HG03060 (cell line): ENCODE measurements at regions not wholly inside any gene's neighbourhood (a gene's known extent, or its start where the extent isn't known, plus 50 kb on each side); places are given as distances from the start of the nearest gene placed in this dataset.
"Not testable (repeated sequence)": the region's sequence is repeated elsewhere in the genome, so short reads cannot be mapped to it uniquely, and the experiment has no call there.

Experiments
- ATAC-seq: cut with Tn5 transposase; IDR thresholded peaks from one replicate; pipeline ENCODE4 v1.9.1; 2021; ENCODE audit warnings: low read depth, moderate number of reproducible peaks; ENCODE audit not compliant: unreplicated experiment

DNA sequence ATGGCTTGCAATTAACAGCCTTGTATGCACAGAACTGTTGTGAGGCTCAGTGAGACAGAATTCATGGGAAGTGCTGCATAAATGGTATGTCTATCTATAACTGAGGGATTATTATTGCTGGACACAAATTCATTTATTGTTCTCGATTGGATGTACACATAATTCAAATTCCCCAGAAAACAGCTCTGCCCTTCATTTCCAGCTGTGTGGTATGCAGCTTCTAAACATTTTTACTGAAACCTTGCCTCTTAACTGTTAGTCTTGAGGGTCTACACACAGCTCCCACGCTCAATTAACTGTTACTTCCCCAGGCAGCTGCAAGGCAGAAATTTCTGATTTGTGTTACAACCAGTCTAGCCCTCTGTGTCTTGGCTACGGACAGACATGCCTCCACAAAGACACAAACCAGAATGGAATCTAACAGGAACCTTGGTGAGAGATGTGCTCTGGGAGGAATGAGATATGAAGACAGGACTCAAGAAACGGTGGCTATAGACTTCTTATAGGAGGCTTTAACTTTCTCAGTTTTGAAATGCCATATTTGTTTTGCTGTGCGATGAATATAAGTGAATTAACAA is 139.7 kb upstream of the TBL1XR1 start:
- ATAC-seq: no peak

- peak; percentile 82 for ATAC-seq
Measured at GRCh38 chr3:177337541-177338331, 140.5 kb upstream of the TBL1XR1 start.

DNA sequence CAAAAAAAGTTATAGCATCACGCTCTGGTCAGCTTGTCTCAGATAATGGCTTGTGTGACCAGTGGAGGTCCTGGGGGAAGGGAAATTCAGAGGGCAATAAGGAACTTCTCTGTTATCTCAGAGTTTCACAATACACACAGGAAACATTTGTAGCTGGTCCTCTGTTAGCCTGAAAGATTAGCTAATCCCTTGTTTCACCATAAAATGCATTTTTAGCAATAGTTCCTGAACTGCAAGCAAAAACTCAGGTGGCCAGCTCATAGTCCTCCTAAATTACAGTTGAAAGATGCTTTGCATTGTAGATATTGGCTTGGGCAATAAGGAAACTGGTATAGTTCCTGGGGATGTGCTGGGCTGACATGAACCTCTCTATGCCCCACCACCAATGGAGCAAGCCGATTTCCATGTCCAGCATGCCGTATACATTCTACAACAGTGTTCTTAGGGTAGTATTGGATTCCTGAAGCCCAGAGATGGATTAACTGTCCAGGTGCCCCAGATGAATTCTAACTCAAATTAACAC is 141.5 kb upstream of the TBL1XR1 start:
- no peak for ATAC-seq

GRCh38 chr3:177339220-177339703 is 142.0 kb upstream of the TBL1XR1 start:
- not testable (repeated sequence) for ATAC-seq

DNA sequence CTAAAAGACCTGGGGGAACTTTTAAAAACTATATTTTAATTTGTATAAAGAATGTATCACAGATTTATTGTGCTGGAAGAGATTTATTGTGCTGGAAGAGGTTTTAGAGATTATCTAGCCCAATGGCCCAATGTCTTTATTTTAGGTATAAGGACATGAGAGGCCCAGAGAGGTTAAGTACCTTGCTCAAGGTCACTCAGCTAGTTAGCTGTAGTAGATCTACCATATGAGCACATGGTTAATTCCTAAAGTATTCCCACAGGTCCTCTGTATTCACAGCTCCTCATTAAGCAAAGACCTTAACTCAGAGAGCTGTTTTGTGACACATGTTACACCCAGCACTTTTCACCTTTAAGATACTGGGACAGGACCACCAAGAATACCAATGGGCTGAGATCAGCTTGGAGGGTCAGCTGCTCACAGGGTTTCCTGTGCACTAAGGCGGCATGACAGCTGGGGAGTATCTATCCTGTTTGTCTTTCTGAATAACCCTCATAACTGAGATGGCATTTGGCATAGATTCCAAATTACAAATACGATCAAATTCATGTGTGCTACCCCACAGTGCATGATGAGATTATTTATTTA is 143.1 kb upstream of the TBL1XR1 start:
- ATAC-seq: no peak

DNA sequence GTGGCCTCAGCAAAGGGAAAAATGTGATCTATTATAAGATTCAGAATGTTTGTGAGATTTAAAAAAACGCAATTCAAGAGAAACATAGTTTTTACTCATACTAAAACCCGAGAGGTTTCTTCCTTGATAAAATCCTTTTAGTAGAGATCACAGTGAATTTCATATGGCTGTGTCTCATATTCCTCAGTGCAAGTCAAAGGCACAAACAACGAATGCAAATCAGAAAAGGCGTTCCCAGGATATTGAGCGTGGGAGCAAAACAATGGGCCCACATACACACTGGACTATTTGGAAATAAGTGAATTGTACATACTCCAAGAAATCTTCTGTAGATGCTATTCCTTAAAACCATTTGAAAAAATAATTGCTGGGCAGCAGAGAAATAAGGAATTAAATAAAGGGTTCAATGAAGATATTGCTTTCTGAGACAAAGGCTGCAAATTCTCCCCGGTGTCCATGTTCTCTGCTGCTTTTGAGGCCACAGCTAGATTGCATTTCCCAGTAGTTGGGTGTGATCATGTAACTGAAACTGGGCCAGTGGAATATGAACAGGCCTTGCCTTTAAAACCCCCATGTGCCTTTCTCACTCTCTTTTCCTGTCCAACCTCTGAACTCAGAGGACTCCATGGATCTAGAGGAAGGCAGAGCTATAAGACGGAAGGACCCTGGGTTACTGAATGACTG is 144.6 kb upstream of the TBL1XR1 start:
- no peak for ATAC-seq

DNA sequence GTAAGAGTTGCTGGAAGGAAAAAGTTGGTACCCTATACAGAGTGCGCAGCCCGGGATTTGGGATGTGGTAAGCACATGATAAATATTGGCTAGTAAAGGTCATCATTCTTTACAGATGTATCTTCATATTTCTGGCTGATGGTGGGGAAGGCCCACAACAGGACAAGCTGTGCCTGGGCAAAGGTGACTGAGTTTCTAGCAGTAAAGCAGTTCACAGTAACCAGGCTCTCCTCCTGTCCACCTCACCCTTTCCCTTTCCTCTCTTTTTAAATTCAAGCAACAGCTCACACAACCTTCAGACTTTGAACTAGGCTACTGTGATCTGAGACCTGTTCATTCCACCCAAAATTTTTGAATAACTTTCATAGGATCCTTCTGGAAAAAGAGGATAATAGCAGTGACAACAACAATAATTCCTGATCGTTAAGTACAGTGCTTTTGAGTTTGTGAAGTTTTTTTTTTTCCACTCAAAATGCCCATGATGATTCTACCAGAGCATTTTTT is 145.9 kb upstream of the TBL1XR1 start:
- no peak for ATAC-seq

DNA sequence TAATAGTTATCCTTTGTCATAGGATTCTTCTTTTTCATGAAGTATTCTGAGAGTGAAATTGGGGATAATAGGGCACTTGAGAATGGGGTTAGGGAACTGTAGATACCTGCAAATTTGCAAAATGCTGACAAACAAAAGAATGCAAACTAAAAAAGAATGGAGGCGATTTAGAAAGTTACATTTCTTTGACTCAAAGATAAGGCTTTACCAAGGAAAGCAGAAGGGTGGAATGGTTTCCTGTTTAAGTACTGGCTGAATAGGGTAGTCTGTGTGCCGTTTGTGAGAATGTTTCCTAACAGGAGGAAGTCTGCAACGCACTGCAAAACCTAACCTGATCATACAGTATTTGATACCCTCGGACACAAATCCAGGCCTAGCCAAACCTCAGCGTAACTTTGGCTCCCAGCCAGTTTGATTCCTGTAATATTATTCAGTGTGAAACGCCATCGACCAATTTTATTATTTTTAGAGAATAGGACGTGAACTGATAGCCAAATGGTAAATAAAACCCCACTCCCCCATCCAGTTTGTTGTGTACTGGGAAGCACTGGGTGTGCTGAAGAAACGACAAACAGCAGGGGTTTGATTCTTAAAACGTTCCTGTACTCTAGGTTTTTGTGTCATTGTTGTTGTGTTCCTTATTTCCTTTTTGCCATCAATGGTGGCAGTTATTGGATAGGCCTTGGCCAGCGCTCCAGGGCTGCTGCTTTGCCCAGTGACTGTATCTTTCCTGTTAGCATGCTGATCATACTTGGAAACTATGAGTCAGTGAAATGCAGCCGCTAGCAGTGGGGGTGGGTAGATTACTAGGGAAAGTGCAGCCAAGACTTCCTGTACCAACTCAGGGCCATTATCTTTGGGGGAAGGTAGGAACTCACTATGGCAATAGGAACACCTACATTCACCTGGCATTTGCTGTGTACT is 148.0 kb upstream of the TBL1XR1 start:
- ATAC-seq: peak; percentile 85

DNA sequence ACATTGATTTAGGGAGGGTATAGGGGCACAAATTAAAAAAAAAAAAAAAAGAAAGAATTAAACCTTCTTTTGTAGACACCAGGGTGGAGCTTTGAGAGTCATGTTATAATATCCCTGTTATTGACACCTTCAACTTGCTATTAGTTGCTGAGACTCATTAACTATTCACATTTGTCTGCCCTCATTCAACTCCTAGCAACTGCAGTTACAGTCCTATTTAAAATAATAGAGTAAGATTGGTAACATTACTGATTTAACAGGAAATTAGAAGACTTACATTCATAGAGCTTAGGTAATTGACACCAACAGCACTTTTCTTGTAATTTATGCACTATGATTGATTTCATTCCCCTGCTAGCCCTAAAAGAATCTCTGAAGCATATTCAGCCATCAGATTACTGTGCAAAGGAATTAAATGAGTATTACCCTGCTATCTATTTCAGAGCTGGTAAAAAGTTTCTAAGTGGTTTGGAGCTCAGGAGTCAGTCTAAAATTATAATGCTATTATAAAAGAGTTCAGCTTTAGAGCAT is 148.8 kb upstream of the TBL1XR1 start:
- no peak for ATAC-seq

DNA sequence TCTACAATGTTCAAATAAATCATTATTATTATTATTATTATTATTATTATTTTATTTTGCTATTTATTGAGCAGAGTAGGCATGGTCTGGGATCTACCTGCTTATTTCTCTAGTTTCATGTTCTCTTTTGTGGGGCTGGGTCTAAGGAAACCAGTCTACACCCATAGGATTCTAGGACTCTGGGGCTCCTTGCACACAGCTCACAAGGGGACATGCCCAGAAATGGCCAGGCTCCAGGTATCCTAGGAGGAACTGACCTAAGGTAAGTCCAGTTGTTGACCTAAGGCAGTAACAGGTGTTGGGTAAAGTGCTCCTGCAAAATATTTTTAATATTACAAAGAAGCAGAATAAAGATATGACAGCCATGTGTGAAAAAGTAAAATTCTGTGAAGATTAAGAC is 149.6 kb upstream of the TBL1XR1 start:
- ATAC-seq: no peak

DNA sequence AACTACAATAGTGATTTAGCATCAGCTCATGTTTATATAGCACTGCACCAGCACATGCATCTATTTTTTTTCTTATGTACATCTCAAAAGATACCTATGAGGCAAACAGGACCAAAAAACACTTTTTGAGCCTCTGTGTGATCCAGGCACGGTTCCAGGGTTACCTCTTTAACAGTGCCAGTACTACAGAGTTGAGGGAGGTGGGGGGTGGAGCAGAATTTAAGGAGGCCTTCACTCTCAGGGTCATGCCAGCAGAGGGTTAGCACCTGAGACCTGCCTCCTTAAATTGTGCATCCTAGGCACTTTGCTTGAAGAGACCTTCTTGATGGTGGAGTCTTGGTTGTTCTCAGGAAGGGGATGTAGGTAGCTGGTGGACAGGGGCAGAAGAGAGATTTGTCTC is 150.3 kb upstream of the TBL1XR1 start:
- ATAC-seq: no peak

DNA sequence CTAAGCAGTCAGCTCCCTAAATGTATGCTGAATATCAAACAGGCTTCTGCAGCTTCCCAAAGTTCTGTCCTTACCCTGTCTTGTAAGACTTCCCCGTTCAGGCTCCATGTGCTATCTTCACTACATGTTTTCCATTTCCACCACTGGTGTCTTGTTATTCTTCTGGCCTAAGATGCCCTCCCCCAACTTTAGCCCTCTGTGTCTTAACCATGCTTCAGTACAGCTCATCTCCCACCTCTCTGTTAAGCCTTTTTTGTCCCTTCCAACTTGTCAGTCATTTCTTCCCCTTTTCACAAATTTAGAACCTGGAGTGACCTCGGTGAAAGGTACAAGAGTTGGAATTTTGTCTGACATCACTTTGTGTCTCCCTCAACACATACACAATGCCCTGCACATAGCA is 151.7 kb upstream of the TBL1XR1 start:
- no peak for ATAC-seq

GRCh38 chr3:177349384-177349783 is 152.1 kb upstream of the TBL1XR1 start:
- no peak for ATAC-seq

DNA sequence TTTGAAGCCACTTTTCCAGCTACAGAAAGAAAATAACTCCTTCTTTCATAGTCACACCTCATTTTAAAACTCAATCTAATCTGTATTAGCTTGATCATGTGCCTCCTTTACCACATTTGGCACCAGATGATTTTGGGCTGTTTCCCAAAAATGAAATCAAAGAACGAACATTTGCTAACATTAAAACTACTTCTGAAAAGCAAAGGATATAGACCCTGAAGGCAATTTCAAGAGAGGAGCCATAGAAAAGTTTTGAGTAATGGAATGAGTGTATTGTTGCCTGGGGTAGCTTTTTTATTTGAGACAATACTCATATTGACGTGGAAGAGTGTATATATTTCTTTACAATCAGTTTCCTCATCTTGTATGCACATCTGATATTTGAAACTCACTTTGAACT is 152.8 kb upstream of the TBL1XR1 start:
- ATAC-seq: no peak

DNA sequence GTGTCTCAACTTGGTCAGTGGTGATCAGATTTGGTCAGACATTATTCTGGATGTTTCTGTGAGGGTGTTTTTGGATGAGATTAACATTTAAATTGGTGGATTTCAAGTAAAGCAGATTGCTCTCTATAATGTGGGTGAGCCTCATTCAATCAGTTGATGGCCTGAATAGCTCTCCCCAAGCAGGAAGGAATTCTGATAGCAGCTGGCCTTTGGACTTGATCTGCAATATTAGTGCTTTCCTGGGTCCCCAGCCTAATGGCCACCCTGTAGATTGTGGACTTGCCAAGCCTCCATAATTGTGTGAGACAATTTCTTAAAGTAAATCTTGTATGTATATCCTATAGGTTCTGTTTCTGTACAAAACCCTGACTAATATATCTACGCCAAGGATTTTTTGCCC is 153.9 kb upstream of the TBL1XR1 start:
- no peak for ATAC-seq

DNA sequence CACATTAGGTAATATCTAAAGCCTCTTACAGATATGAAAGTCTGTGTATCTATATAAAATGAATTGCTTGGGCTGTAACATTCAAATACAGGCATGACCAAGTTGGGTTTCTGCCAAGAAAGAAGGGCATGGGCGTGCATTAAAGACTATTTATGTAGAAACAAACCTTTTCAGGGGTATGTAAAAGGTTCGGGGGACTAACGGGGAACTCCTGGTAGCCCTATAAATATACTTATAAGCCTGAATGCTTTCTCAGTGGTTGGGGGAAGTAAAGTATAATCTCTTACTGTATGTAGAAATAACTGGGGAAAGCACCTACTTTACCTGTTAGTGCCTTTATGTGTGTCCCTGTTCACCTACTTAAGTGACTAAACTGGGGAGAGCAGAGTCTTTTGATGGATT is 154.5 kb upstream of the TBL1XR1 start:
- ATAC-seq: peak; percentile 99

DNA sequence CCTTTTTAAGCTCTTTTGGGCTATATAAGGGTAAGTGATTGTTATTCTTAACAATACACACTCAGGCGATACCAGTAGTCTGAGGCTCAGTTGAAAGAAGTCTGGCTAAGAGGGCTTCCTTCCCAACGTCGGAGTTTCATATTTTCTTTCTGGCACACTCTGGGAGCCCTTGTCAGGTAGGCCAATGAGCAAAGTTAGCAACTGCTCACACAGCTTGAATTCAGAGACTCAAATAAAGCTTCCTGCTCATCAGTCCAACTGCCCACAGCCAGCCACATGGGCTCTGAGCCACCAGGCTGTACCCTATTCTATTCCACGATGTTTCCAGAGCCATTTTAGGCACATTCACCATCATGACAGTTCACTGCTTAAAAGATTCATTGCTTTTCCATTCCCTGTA is 155.1 kb upstream of the TBL1XR1 start:
- no peak for ATAC-seq

GRCh38 chr3:177353140-177353539 is 155.9 kb upstream of the TBL1XR1 start:
- no peak for ATAC-seq

GRCh38 chr3:177353879-177354278 is 156.6 kb upstream of the TBL1XR1 start:
- not testable (repeated sequence) for ATAC-seq

DNA sequence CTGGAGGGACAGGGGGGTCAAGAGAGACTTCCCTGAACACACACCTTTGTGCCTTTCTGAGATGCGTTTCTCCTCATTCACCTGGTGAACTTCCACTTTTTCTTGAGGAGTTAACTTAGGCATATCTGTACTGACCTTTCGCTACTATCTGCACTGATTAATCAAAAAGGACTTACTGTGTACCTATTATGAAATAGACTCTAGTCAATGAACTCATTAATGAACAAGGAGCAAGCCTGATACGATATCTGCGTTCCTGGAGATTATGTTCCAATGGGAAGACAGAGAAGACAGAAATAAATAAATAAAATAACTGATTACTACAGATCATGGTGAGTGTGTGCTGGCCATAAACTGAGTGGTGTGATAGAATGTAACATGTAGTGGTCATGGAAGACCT is 157.2 kb upstream of the TBL1XR1 start:
- ATAC-seq: no peak
